H1 (cell line): ENCODE measurements at regions not wholly inside any gene's neighbourhood (a gene's known extent, or its start where the extent isn't known, plus 50 kb on each side); places are given as distances from the start of the nearest gene placed in this dataset.

Source experiments
- RFX5 ChIP-seq: IDR thresholded peaks from 2 replicates; pipeline ENCODE4 v1.6.1; 2011; ENCODE audit warnings: low read depth, low read length, improper control_type of control experiment, borderline replicate concordance
- YY1 ChIP-seq: IDR thresholded peaks from 2 replicates; pipeline ENCODE4 v1.6.1; 2011; ENCODE audit warnings: low read depth, mild to moderate bottlenecking, low read length
- TF ChIP-seq, protein P1 (sequence below): fragments of 300-600 bp; sonication (generic); IDR thresholded peaks from 2 replicates; pipeline ENCODE4 v1.7.1; 2012; ENCODE audit warnings: low read length, moderate library complexity, mild to moderate bottlenecking, inconsistent platforms; ENCODE audit not compliant: insufficient replicate concordance

DNA sequence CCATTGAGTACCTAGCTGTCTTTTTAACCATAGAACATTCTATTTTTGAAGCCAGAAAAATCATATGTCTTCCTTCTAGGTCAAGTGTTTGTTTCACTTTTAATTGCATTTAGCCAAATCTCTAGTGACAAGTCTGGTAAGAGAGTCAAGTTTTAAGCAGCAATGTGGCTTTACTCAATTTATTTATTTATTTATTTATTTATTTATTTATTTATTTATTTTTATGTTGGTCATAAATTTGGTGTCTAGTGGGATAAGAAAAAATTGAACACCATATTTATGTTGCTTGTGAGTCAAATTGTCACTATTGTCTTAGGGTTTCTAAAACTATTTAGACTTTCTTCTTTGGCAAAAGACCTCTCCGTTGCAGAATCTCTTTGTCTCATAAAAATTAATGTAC is 174.5 kb upstream of the BCHE start (continued):
- TF ChIP-seq, protein P1, sequence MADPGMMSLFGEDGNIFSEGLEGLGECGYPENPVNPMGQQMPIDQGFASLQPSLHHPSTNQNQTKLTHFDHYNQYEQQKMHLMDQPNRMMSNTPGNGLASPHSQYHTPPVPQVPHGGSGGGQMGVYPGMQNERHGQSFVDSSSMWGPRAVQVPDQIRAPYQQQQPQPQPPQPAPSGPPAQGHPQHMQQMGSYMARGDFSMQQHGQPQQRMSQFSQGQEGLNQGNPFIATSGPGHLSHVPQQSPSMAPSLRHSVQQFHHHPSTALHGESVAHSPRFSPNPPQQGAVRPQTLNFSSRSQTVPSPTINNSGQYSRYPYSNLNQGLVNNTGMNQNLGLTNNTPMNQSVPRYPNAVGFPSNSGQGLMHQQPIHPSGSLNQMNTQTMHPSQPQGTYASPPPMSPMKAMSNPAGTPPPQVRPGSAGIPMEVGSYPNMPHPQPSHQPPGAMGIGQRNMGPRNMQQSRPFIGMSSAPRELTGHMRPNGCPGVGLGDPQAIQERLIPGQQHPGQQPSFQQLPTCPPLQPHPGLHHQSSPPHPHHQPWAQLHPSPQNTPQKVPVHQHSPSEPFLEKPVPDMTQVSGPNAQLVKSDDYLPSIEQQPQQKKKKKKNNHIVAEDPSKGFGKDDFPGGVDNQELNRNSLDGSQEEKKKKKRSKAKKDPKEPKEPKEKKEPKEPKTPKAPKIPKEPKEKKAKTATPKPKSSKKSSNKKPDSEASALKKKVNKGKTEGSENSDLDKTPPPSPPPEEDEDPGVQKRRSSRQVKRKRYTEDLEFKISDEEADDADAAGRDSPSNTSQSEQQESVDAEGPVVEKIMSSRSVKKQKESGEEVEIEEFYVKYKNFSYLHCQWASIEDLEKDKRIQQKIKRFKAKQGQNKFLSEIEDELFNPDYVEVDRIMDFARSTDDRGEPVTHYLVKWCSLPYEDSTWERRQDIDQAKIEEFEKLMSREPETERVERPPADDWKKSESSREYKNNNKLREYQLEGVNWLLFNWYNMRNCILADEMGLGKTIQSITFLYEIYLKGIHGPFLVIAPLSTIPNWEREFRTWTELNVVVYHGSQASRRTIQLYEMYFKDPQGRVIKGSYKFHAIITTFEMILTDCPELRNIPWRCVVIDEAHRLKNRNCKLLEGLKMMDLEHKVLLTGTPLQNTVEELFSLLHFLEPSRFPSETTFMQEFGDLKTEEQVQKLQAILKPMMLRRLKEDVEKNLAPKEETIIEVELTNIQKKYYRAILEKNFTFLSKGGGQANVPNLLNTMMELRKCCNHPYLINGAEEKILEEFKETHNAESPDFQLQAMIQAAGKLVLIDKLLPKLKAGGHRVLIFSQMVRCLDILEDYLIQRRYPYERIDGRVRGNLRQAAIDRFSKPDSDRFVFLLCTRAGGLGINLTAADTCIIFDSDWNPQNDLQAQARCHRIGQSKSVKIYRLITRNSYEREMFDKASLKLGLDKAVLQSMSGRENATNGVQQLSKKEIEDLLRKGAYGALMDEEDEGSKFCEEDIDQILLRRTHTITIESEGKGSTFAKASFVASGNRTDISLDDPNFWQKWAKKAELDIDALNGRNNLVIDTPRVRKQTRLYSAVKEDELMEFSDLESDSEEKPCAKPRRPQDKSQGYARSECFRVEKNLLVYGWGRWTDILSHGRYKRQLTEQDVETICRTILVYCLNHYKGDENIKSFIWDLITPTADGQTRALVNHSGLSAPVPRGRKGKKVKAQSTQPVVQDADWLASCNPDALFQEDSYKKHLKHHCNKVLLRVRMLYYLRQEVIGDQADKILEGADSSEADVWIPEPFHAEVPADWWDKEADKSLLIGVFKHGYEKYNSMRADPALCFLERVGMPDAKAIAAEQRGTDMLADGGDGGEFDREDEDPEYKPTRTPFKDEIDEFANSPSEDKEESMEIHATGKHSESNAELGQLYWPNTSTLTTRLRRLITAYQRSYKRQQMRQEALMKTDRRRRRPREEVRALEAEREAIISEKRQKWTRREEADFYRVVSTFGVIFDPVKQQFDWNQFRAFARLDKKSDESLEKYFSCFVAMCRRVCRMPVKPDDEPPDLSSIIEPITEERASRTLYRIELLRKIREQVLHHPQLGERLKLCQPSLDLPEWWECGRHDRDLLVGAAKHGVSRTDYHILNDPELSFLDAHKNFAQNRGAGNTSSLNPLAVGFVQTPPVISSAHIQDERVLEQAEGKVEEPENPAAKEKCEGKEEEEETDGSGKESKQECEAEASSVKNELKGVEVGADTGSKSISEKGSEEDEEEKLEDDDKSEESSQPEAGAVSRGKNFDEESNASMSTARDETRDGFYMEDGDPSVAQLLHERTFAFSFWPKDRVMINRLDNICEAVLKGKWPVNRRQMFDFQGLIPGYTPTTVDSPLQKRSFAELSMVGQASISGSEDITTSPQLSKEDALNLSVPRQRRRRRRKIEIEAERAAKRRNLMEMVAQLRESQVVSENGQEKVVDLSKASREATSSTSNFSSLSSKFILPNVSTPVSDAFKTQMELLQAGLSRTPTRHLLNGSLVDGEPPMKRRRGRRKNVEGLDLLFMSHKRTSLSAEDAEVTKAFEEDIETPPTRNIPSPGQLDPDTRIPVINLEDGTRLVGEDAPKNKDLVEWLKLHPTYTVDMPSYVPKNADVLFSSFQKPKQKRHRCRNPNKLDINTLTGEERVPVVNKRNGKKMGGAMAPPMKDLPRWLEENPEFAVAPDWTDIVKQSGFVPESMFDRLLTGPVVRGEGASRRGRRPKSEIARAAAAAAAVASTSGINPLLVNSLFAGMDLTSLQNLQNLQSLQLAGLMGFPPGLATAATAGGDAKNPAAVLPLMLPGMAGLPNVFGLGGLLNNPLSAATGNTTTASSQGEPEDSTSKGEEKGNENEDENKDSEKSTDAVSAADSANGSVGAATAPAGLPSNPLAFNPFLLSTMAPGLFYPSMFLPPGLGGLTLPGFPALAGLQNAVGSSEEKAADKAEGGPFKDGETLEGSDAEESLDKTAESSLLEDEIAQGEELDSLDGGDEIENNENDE = no peak
- TF ChIP-seq RFX5 = no peak
- no peak for TF ChIP-seq YY1
